BLaER1 treated with 17β-estradiol and CSF1 and Interleukin-3, amounts not matched to agents 10 nM and 100 nM (cell line): ENCODE measurements at regions not wholly inside any gene's neighbourhood (a gene's known extent, or its start where the extent isn't known, plus 50 kb on each side); places are given as distances from the start of the nearest gene placed in this dataset.
"Not testable (repeated sequence)": the region's sequence is repeated elsewhere in the genome, so short reads cannot be mapped to it uniquely, and the experiment has no call there.

Source experiments
- H3K27ac ChIP-seq, 11 experiments: shearing (Covaris generic); formaldehyde crosslinking; 2 replicates each; pipeline ENCODE4 v1.8.1; 2022
- H3K27me3 ChIP-seq, 11 experiments: shearing (Covaris generic); formaldehyde crosslinking; 2 replicates each; pipeline ENCODE4 v1.8.1; 2022
- H3K36me3 ChIP-seq, 11 experiments: shearing (Covaris generic); formaldehyde crosslinking; 2 replicates each; pipeline ENCODE4 v1.8.1; 2022
- H3K4me1 ChIP-seq, 10 experiments: shearing (Covaris generic); formaldehyde crosslinking; 2 replicates each; pipeline ENCODE4 v1.8.1; 2022
- H3K4me2 ChIP-seq, 11 experiments: shearing (Covaris generic); formaldehyde crosslinking; 2 replicates each; pipeline ENCODE4 v1.8.1; 2022
- H3K4me3 ChIP-seq, 10 experiments: shearing (Covaris generic); formaldehyde crosslinking; 2 replicates each; pipeline ENCODE4 v1.8.1; 2022
- H3K9ac ChIP-seq, 11 experiments: shearing (Covaris generic); formaldehyde crosslinking; 2 replicates each; pipeline ENCODE4 v1.8.1; 2022
- H3K9me3 ChIP-seq, 11 experiments: shearing (Covaris generic); formaldehyde crosslinking; replicated peaks in 1 of 11; 2 replicates each; pipeline ENCODE4 v1.8.1; 2022
- H4K20me1 ChIP-seq, 11 experiments: shearing (Covaris generic); formaldehyde crosslinking; 2 replicates each; pipeline ENCODE4 v1.8.1; 2022
- Cebpa-rat ChIP-seq, 11 experiments: shearing (Covaris generic); IDR thresholded peaks; 2 replicates each; pipeline ENCODE4 v1.8.1; 2022

- Histone ChIP-seq H3K4me3 (no peak overlapping the region), H4K20me1 (no peaks in the 10 kb centered on the region), H3K4me2 (no peak overlapping the region), H3K36me3 (no peaks in the 10 kb centered on the region), H3K9ac (no peak overlapping the region), H3K27me3 (no peaks in the 10 kb centered on the region), H3K27ac (no peak overlapping the region), H3K9me3 (0 out of 22 replicates have a peak, but pooled peaks cover 0 to 4% (median 0%) of the 10 kb centered on the region in 11 experiments), H3K4me1 (no peaks in the 10 kb centered on the region)
- TF ChIP-seq Cebpa-rat (IDR thresholded peaks at IDR 0.05), result 0 out of 22 replicates have a peak, but pooled peaks of 1 of the 11 experiments have one; percentile 20
These were observed 80.7 kb downstream of the TFAP2B start for GRCh38 chr6:50899306-50899870.

DNA sequence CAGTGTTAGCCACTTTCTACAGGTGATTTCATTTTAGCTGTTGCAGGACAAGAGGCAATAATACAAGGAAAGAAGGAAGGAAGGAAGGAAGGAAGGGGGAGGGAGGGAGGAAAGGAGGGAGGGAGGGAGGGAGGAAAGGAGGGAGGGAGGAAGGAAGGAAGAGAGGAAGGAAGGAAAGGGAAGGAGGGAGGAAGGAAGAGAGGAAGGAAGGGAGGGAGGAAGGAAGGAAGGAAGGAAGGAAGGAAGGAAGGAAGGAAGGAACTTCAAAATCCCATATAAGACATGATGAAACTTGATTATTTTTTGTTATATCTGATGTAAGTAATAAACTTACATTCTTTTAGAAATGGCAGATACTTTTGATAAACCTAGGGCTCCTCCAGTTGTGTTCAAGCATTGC lies 83.6 kb downstream of the TFAP2B start:
- Histone ChIP-seq H4K20me1 (no peaks in the 10 kb centered on the region), H3K36me3 (no peaks in the 10 kb centered on the region), H3K4me1 (no peaks in the 10 kb centered on the region), H3K9ac (no peak overlapping the region), H3K4me3 (no peak overlapping the region), H3K4me2 (no peak overlapping the region), H3K27me3 (no peaks in the 10 kb centered on the region), H3K9me3 (0 out of 22 replicates have a peak, but pooled peaks cover 0 to 3% (median 0%) of the 10 kb centered on the region in 11 experiments), H3K27ac (no peak overlapping the region)
- TF ChIP-seq Cebpa-rat (IDR thresholded peaks at IDR 0.05), result no peak

GRCh38 chr6:50905297-50905696 lies 86.6 kb downstream of the TFAP2B start:
- TF ChIP-seq Cebpa-rat (IDR thresholded peaks at IDR 0.05), result no peak
- Histone ChIP-seq H3K9me3 (0 out of 22 replicates have a peak, but pooled peaks cover 0 to 3% (median 0%) of the 10 kb centered on the region in 11 experiments), H3K4me3 (no peak overlapping the region), H3K4me1 (no peaks in the 10 kb centered on the region), H3K9ac (no peak overlapping the region), H3K27me3 (no peaks in the 10 kb centered on the region), H4K20me1 (no peaks in the 10 kb centered on the region), H3K36me3 (no peaks in the 10 kb centered on the region), H3K27ac (no peak overlapping the region), H3K4me2 (no peak overlapping the region)

GRCh38 chr6:50907565-50907964 lies 88.9 kb downstream of the TFAP2B start:
- no peak overlapping the region for H3K9ac ChIP-seq
- TF ChIP-seq Cebpa-rat (IDR thresholded peaks at IDR 0.05), result no peak
- H3K4me1 ChIP-seq, result no peaks in the 10 kb centered on the region
- H3K4me2 ChIP-seq, result no peak overlapping the region
- H3K36me3 ChIP-seq, result no peaks in the 10 kb centered on the region
- H3K9me3 ChIP-seq, result peaks cover 0 to 4% (median 0%) of the 10 kb centered on the region in 11 experiments; a peak in 2 of 22 replicates
- no peak overlapping the region for H3K4me3 ChIP-seq
- H4K20me1 ChIP-seq, result no peaks in the 10 kb centered on the region
- H3K27ac ChIP-seq, result no peak overlapping the region
- no peaks in the 10 kb centered on the region for H3K27me3 ChIP-seq

DNA sequence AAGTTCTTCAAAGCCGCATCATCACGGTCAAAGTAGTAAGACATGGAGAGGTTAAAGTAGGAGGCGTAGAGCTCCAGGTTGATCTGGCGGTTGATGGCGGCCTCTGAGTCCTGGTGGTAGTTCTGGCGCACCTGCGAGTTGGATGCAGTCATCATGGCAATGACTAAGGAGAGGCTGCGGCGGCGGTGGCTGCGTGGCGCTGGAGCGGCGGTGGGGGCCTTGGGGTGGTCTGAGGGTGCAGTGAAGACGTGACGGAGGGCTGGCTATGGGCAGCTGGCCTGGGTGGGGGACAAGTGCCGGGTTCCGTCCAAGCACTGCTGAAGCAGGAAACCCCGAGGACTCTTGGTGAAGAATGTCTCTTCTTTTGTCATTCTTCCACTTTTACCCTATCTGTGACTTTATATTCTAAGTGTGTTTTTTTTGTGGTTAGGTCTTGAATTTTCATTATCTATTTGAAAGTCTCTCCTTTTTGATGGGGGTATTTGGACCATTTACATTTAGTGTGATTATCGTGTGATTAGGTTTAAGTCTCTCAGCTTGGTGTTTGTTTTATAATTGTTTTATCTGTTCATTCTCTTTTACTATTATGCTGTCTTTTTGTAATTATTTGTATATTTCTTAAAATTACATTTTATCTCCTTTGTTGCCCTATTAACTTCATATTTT lies 94.6 kb downstream of the TFAP2B start:
- no peak overlapping the region for H3K4me2 ChIP-seq
- H4K20me1 ChIP-seq, result no peaks in the 10 kb centered on the region
- no peak overlapping the region for H3K9ac ChIP-seq
- H3K4me1 ChIP-seq, result no peaks in the 10 kb centered on the region
- no peaks in the 10 kb centered on the region for H3K36me3 ChIP-seq
- TF ChIP-seq Cebpa-rat (IDR thresholded peaks at IDR 0.05), result no peak
- H3K9me3 ChIP-seq, result peaks cover 7 to 18% (median 11%) of the 10 kb centered on the region in 11 experiments; a peak in 21 of 22 replicates
- H3K4me3 ChIP-seq, result no peak overlapping the region
- no peak overlapping the region for H3K27ac ChIP-seq
- H3K27me3 ChIP-seq, result no peaks in the 10 kb centered on the region

- H3K9me3 ChIP-seq, result peaks cover 15 to 20% (median 18%) of the 10 kb centered on the region in 11 experiments
- not testable (repeated sequence) for H3K4me3 ChIP-seq, H3K27me3 ChIP-seq, H3K27ac ChIP-seq, H3K36me3 ChIP-seq, H3K4me1 ChIP-seq, H4K20me1 ChIP-seq, H3K9ac ChIP-seq, H3K4me2 ChIP-seq
These were observed 102.7 kb downstream of the TFAP2B start for GRCh38 chr6:50921378-50921777.

DNA sequence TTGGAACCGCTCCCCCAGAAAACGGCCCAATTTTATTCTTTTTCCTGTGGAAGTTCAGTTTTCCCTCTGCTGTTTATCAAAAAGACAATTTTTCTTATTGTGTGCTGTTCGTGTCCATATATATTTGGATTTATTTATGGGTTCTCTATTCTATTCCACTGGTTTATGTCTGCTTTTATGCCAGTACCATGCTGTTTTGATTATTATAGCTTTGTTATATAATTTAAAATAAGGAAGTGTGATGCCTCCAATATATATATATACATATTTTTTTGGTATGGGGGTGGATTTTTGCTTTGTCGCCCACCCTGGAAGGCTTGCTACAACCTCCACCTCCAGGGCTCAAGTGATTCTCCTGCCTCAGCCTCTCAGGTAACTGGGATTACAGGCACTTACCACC lies 103.3 kb downstream of the TFAP2B start:
- Histone ChIP-seq H3K4me3 (no peak overlapping the region), H3K4me1 (peaks cover 0 to 6% (median 0%) of the 10 kb centered on the region in 10 experiments; a peak in 2 of 20 replicates), H4K20me1 (no peaks in the 10 kb centered on the region), H3K9me3 (peaks cover 15 to 20% (median 18%) of the 10 kb centered on the region in 11 experiments), H3K36me3 (no peaks in the 10 kb centered on the region), H3K27ac (no peak overlapping the region), H3K9ac (no peak overlapping the region), H3K4me2 (no peak overlapping the region), H3K27me3 (no peaks in the 10 kb centered on the region)
- TF ChIP-seq Cebpa-rat (IDR thresholded peaks at IDR 0.05), result no peak

DNA sequence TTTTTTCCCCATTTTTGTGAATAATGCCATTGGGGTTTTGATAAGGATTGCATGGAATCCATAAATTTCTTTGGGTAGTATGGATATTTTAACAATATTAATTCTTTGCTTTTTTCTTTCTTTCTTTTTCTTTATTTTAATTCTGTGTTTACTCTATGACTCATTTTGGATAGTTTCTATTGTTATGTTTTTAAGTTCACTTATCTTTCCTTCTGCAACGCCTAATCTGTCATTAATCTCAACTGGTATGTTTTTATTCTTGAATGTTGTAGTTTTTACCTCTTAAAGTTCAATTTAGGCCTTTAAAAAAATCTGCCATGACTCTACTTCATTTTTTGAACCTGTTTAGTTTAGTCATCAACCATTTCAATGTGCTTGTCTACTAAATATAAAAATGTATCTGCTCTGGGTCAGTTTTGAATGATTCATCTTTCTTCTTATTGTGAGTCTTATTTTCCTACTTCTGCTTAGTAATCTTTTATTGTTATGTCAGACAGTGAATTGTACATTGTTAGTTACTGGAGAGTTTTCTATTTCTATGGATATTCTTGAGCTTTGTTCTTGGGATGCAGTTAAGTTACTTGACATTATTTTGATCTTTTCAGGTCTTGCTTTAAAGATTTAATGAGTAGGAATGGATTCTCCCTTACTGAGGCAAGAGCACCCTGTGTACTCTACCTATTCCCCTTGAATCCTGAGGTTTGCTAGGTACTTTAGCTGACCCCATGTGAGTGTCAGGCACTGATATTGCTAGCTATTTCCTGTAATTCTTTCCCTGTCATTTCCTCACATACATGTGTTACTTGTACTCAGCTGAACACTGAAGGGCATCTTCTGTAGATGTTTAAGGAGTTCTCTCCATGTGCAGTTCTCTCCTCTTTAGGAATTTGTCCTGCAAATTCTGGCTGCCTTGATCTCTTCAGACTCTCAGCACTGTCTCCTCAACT lies 104.2 kb downstream of the TFAP2B start:
- Histone ChIP-seq H3K4me1 (peaks cover 0 to 6% (median 0%) of the 10 kb centered on the region in 10 experiments; a peak in 2 of 20 replicates), H3K9me3 (peaks cover 15 to 20% (median 18%) of the 10 kb centered on the region in 11 experiments), H4K20me1 (no peaks in the 10 kb centered on the region), H3K4me2 (0 out of 22 replicates have a peak overlapping the region, but pooled peaks of 1 of the 11 experiments have one; percentile 7), H3K9ac (no peak overlapping the region), H3K36me3 (no peaks in the 10 kb centered on the region), H3K27me3 (no peaks in the 10 kb centered on the region), H3K27ac (no peak overlapping the region), H3K4me3 (no peak overlapping the region)
- no peak for TF ChIP-seq Cebpa-rat (IDR thresholded peaks at IDR 0.05)

GRCh38 chr6:50924758-50925157 lies 106.1 kb downstream of the TFAP2B start:
- Histone ChIP-seq H3K36me3 (no peaks in the 10 kb centered on the region), H3K9ac (no peak overlapping the region), H3K27ac (no peak overlapping the region), H3K4me3 (no peak overlapping the region), H3K4me2 (no peak overlapping the region), H3K9me3 (peaks cover 15 to 20% (median 18%) of the 10 kb centered on the region in 11 experiments), H3K27me3 (no peaks in the 10 kb centered on the region), H3K4me1 (peaks cover 0 to 6% (median 0%) of the 10 kb centered on the region in 10 experiments; a peak in 2 of 20 replicates), H4K20me1 (no peaks in the 10 kb centered on the region)
- TF ChIP-seq Cebpa-rat (IDR thresholded peaks at IDR 0.05), result no peak
